CD4-positive, alpha-beta T cell treated with Interleukin-6 at 100 ng/mL for 8 hours (primary cell): ENCODE measurements at regions not wholly inside any gene's neighbourhood (a gene's known extent, or its start where the extent isn't known, plus 50 kb on each side); places are given as distances from the start of the nearest gene placed in this dataset.

Experiments used
- DNase-seq: peaks from one replicate; pipeline ENCODE4 v3.0.0-alpha.2; 2020; ENCODE audit warnings: mixed read lengths, low spot score

GRCh38 chr12:90321369-90321768 lies 612.7 kb upstream of the ATP2B1 start:
- no peak for DNase-seq

GRCh38 chr12:90311561-90311960 lies 602.9 kb upstream of the ATP2B1 start:
- no peak for DNase-seq

DNA sequence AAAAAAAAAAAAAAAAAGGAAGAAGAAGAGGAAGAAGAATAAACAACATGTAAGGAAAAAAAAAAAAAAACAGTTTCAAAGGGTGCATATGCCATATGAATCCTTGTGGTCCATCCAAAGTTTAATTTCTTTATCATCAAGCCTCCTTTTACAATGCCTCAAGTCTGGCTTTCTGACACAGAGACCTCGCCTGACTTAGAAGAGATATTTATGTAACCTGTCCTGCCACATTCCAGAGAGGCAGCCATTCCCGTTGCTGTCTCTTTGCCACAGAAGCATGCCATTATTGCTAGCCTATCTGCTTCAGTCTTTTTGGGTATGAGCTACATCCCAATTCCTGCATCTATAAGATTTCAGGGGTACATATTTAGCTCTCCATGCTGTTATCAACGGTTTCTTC lies 596.7 kb upstream of the ATP2B1 start:
- DNase-seq, result no peak

DNA sequence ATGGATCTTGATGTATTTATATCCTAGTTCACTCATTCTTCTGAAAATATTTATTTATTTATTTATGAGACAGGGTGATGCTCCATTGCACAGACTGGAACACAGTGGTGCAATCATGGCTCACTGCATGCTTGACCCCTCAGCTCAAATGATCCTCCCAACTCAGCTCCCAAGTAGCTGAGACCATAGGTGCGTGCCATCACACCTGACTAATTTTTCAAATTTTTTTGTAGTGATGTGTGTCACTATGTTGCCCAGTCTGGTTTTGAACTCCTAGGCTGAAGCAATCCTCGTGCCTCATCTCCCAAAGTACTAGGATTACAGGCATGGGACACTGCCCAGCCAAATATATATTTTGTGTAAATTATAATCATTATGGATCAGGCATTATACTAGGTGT lies 595.6 kb upstream of the ATP2B1 start:
- no peak for DNase-seq

GRCh38 chr12:90303771-90304170 lies 595.1 kb upstream of the ATP2B1 start:
- DNase-seq, result no peak

DNA sequence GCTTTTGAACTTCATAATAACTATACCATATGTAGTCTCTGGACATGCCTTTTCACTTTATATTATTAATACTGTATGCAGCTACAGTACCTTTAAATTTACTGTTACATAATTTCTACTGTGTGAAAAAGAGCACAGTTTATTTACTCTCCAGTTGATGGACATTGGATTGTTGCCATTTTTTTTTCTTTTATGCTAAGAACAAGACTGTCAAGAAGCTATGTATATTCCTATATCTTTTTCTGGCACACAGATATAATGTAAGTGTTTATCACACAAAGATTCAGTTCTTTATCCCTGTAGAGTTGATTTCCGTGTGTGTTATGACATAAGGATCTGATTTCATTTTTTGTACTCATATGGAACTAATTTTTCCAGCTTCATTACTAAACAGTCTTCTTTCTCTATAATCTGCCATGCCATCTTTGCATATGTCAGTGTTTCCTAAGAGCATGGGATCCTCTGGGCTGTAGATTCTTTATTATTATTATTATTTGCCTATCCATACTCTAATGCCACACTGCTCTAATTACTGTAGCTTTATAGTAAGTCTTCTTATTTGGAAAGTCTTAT lies 593.0 kb upstream of the ATP2B1 start:
- no peak for DNase-seq

DNA sequence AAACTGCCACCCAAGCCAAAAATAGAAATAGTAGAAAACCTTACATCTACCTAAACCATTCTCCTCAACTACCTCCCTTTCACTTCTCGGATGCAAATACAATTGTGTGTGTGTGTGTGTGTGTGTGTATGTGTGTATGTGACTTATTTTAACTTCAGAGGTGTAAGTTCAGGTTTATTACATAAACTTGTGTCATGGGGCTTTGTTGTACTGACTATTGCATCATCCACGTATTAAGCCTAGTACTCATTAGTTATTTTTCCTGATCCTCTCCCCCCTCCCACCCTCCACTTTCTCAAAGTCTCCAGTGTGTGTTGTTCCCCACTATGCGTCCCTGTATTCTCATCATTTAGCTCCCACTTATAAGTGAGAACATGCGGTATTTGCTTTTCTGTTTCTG lies 592.5 kb upstream of the ATP2B1 start:
- DNase-seq, result no peak

DNA sequence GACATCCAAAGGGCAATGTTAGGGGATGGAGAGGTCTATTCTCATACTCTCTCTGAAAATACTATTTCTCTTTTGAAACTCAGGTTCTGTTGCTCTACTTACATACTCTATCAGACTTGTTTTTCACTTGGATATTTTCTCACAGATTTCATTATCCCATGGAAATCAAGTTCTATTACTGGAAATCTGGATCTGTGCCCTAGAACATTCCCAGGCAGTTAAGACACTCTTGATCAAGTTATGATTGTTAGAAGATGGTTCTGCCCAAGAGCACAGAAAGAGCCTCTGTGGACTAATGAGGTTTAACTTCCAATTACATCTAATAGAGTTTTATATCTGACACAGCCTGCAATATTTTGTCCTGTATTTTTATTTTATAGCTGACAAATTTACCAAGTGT lies 591.0 kb upstream of the ATP2B1 start:
- DNase-seq, result no peak

GRCh38 chr12:90299121-90299520 lies 590.5 kb upstream of the ATP2B1 start:
- no peak for DNase-seq

DNA sequence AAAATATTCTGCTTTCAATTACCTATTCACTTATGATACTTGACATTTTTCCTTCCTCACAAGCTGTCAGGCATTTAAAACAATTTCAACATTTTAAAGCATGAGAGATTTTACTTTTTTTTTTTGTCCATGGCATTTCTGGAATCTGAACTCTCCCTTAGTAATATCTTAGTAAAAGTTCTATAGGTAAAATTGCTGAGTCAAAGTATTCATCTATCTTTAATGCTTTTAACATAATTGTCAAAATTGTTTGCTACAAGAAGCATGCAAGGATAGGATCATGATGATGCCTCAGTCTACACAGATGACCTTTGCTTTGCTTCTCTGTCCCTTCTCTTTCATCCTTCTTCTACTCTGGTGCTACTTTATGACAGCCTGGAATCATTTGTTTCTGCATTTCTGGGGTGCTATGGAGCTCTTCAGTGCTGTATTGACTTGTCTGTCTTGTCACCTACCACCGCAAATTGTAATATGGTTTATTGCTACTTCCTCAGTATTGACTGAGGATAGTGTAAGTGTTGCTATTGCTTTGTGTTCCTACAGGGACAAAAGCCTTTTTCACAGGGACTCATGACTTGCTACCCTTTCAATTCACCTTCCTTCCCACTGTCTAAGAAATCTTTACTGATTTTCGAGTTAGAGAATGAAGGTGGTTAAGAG lies 589.8 kb upstream of the ATP2B1 start:
- no peak for DNase-seq

GRCh38 chr12:90295858-90296257 lies 587.2 kb upstream of the ATP2B1 start:
- DNase-seq, result no peak

DNA sequence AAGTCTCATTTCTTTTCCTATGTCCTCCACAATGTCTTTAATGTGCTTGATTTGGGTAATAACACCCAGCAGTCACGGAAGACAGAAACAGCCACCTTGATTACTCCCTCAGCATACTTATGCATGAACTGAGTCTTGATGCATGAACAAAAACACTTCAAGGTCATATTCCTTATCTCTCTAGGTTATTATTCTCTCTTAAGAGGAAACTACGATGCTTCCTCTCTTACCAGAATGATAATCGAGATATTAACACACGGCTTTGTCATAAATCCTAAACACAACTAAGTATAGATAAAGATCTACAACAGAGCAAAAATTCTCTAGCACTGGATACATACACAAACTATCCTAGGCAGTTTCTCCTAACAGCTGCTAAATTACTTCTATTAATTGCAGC lies 583.5 kb upstream of the ATP2B1 start:
- no peak for DNase-seq

DNA sequence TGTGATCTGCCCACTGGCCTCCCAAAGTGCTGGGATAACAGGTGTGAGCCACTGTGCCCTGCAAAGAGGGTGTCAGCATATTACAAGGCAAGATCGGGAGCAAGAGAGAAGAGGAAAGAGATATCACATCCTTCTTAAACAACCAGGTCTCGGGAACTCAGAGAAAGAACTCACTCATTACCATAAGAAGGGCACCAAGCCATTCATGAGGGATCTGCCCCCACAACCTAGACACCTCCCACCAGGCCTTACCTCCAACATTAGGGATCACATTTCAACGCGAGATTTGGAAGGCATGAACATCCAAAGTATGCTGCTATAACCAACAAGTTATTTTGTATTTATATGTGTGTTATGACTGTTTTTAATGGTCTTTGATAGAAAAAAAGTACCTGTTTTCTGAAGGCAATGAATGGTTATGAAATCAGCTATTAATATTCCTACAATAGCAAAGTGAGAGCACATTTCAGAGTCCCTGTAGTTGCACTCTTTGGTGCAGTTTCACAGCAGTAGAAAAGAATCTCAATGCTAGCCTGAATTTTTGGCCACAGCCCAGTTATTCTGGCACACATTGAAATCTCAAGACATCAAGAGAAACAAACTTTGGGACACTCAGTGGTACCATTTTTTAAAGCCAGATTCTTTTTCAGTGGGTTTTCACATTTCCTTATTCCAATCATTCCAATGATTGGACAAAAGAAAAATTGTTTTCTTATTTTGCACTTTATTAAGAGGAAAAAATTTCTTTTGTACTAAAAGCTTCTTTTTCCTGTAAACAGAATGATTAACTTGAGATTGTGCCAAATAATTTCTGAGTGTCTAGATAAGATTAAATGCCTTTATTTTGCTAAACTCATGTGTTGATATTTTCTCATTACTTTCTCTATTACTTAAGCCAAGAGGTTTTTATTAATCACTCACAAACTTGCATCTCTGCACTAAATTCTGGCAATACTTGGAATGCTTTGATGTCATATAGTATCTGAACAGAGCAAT lies 582.6 kb upstream of the ATP2B1 start:
- DNase-seq, result no peak

GRCh38 chr12:90287585-90287984 lies 578.9 kb upstream of the ATP2B1 start:
- no peak for DNase-seq

- no peak for DNase-seq
These were observed 572.7 kb upstream of the ATP2B1 start for GRCh38 chr12:90281154-90281868.

- no peak for DNase-seq
These were observed 572.0 kb upstream of the ATP2B1 start for GRCh38 chr12:90280564-90281058.

DNA sequence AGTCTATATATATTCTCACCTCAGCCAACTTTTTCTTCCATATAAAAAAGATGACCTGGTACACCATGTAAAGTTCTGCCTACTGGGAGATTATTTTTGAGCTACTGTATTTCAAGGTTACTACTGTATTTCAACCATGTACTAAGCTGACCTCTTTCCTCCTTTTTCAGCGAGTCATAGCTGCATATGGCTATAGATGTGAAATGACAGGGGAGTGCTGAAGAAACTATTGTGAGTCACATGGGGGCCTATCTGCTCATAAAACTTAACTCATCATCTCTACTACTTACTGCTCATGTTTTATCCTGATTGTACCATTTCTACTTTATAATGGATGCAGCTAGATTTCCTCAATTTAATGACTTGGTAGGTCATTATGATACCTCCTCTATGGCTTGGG lies 571.4 kb upstream of the ATP2B1 start:
- DNase-seq, result no peak

- DNase-seq, result no peak
These were observed 566.5 kb upstream of the ATP2B1 start for GRCh38 chr12:90275088-90275487.

DNA sequence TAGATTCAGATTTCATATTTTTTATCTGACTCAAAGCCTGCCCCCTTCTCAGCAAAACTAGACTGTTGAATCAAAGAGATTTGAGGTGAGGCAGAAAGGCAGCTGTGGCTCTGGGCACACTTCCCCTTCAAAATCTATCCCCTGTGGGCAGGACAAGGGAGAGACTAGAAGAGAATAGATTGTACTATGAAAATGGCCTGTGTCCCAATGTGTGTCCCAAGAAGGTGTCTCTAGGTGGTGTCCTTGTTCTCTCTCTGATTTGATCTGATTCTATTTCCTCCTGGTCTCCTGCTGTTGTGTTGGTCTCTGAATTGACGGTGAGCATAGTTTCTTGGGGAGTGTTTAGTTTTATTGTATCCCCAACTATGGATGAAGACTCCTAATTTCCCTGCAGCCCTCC lies 565.8 kb upstream of the ATP2B1 start:
- no peak for DNase-seq

GRCh38 chr12:90268574-90268973 lies 559.9 kb upstream of the ATP2B1 start:
- DNase-seq, result no peak

- DNase-seq, result no peak
These were observed 553.6 kb upstream of the ATP2B1 start for GRCh38 chr12:90262251-90262650.

DNA sequence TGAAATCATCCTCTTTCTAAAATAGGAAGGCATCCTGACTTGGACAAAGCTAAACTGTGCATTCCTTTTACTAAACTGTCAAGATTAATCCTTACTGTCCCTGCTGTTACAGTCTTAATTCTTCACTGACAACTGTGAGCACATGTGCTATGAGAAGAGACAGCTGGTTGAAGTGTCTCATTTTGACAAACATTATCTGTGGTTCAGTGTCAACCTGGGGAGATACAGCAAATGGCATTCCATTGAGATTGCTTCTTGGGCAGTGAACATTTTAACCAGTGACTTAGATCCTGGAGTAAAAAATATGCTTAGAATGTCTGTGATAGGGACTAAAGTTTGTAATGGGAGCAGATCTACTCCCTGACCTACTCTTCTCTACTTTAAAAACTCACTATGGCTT lies 552.6 kb upstream of the ATP2B1 start:
- DNase-seq, result no peak
